Limb (tissue), 2 donors: ENCODE measurements at regions not wholly inside any gene's neighbourhood (a gene's known extent, or its start where the extent isn't known, plus 50 kb on each side); places are given as distances from the start of the nearest gene placed in this dataset.

Experiments used
- DNase-seq, 2 donors: peaks; one replicate each; pipeline ENCODE4 v3.0.0-alpha.2; 2016; ENCODE audit errors: extremely low spot score in 2 of 2

DNA sequence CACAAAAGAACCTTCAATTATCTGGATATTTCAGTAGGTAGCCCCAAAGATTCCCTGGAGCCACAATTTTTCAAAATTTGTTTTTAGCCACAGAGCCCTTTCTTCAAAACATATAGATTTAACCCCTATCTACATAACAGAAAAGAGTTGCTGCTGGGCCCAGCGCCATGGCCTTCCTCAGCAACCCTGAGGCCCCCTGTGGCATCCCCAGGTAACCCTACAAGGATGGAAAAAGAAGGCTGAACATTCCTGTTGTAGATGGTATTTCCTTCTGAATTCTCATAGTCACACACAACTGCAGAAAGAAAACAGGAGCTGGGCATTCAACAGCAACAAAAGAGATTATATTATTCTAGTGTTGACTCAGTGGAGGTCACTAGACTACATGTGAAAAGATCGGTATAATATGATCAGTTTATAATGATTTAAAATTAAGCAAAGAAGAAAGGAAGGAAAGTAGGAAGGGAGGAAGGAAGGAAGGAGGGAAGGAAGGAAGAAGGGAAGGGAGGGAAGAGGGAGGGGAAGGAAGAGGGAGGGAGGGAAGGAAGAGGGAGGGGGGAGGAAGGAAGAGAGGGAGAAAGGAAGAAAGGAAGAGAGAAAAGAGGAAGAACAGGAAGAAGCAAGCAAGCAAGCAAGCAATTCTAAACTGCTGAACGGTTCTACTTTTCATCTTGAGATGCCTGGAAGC lies 342.5 kb upstream of the NR2F2 start:
- DNase-seq: no peak

DNA sequence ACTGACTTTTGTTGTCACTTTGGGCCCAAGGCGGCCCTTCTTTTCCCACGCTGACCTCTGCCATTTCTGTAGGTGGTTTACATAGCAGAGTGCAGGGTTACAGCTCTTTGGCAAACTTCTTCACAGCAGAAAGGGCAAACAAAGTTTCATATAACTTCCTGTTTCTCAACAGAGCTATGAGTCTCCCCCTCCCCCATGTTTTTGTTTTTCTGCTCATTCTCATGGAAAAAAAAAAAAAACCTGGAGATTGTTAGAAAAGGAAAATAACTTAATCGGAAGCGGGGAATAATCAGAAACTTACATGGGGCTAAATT lies 342.0 kb upstream of the NR2F2 start:
- no peak for DNase-seq

DNA sequence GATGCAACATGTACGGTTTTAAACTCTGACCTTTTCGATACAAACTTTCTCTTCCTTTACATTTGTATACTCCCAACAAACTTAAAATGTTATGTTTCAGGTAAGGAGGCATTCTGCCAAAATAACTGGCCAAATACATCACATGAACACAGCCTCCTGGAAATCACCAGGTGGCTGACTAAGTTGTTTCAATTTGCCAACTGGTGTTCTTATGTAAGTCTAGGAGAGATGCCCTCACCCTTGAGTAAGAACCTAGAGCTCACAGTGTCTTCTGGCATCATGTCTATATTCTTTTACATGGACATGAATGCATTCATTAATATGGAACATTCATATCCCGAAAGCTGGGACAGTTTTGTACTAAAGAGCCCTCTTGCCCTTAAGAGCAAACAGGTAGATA lies 341.1 kb upstream of the NR2F2 start:
- DNase-seq: no peak

DNA sequence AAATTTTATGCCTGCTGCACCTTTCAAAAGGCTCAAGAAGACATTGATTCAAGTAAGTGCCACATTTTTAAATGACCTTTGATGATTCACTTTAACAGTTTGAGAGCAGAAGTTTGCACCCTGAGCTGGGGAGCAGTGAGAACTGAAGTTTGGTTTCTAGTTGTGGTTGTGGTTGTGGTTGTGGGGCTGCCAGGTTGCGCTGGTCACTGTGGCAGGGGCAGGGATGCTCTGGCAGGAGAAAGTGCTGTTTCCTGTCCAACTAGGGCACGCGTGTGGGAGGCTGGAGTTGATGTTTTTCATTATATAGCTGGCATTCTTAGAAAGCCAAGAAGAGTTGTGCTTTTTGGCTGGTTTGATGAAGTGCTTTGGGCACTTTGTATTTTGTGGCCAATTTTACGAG lies 339.7 kb upstream of the NR2F2 start:
- DNase-seq: no peak

DNA sequence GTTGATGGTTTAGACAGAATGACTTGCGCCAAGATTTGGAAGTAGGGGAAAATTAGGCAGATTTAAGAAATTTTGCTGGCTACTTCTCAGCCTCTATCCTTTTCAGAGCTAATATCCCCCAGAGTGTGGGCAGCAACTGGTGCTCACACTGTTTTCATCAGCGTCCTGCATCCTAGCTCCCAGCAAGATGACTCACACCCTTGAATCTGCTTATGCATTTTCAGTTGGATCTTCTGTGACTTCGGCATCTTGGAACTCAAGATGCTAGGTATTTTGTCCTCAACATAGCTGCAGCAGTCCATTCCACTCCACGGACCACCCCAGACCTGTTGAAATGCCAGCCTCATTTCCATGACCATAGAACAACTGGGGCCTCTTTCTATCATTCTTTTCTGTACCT lies 336.1 kb upstream of the NR2F2 start:
- no peak for DNase-seq

DNA sequence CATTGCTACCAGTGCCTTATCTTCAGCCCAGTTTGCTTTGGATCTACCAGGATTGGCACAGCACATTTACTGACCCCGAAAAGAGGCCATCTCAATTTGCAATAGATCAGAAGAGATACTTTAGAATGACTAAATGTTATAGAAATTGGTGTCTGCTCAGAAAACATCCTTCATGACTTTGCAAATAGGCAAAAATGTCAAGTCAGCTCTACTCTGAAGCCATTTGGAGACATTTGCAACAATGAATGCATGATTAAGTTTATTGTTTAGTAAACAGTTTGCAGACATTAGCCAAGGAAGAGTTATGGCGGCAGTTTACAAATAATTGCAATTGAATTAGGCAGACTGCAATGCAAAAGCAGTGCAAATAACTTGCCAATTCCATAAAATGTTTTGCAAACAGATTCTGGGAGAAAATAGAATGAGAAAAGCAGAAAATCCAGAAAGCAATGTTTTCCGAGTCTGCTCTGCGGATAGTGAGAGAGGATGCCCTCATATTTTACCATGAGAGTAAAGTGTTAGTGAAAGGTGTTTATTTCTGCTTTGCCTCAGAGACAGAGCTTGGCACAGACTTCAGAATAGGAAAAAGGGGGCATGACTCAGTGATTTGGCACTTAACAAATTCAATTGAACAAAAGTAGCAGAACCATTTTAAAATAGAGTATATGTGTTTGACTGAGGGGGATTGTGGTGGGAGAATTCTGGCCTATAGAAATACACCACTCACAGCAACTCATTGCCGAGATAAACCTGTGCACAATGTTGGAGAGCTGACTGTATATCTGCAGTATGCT lies 334.9 kb upstream of the NR2F2 start:
- no peak for DNase-seq

DNA sequence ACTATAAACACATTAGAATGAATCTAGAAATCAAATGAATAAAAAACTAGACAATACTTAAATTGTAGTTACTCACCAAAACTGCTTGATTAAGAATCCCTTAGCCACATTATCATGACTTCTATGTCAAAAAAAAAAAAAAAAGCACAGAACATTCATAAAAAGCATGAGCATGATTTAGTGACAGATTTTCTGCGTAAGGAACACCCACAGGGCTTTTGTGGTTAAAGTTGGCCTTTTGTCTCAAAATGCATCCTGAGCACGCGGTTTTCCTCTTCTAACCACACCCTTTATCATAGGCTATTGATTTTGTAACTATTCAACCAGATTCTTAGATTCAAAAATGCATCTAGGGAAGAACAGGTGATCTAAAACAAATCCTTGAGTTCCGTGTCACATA lies 334.0 kb upstream of the NR2F2 start:
- no peak for DNase-seq

DNA sequence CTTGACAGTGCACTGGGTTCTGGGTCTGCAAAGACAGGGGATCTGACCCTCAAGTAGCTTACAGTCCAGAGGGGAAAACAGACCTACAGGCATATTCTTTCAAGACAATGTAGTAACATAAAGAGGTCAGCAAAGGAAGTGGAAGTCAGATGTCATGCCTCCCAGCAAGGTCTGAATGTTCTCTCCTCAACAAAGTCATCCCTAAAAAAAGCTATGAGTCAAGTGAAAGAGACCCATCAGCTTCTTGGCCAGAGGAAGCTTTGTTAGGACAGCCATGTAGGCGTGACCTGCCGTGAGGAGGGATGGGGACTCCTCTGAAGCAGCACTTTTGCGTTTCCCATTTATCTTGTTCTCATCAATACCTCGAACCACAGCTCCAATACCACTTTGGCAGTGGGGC lies 331.6 kb upstream of the NR2F2 start:
- DNase-seq: no peak

DNA sequence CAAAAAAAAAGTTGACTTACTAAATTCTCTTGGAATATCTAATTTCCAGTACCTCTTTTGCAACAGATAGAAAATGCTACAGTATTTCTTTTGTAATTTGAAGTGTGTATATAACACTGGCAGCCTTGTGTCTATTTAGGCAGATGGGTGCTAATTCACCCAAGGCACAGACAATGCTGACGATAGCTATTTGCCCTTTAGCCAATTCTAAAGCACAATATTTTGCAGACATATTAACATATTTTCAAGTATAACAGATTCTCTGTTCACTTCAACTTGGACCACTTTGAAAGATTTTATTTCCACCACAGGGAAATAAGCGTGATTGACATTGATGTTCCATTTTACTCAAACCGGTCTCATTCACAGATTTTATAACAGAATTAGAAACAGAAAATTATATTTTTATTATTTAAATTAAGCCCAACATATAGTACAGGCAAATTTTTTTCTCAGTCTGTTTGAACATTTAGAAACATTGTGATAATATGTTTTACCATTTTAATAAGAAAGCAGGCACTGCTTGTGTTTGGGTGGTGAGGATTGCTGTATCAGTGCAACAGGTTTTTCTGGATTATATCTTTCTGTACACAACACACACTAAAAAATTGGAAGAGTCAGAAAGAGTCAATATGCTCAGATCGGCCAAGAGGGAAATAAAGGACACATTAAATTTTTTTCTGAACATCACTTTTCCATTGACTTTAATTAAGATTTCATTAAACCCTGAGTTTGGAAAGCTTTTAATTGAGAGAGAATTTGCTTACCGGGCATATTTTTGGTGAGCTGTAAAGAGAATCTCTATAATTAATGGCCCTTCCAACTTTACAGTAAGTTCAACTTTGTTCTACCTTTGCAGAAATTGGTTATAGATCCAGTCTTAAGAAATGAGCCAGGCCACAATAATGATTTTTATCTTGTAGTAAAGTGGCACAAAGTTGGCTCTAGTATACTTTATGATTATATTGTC lies 327.3 kb upstream of the NR2F2 start:
- no peak for DNase-seq

DNA sequence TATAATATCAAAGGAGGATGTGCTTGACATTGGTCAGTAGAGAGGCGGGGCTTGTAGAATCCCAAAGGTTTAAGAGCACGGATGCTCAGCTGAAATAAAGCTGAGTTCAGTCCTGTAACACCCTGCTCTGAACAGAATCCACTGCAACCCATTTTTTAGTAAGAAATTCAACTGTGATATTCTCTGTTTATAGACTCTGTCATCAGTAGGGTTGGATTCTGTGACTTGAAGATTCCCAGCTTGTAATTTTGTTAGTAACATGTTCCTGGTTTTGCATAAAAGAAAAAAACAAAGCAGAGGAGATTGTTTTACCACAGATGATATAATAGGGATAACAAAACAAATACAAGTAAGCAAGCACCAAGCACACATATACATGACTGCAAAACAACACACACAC lies 324.6 kb upstream of the NR2F2 start:
- DNase-seq: no peak

DNA sequence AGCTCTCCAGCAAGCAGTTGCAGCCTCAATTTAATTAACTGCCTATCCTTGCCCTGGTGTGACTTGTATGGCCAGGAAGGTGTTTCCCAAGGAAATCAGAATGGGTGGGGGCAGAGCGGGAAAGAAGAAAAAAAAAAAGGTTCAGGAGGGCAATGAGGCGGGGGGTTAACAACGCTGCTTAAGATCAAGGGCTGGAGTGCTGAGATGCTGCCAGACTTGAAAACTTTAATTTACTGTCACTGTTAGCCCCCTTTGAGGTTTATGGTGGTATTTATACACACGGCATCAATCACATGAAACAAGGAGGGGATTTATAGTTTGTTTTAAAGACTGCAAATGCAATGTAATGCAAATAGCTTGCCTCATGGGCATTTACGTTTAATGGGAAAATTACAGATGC lies 319.4 kb upstream of the NR2F2 start:
- no peak for DNase-seq

DNA sequence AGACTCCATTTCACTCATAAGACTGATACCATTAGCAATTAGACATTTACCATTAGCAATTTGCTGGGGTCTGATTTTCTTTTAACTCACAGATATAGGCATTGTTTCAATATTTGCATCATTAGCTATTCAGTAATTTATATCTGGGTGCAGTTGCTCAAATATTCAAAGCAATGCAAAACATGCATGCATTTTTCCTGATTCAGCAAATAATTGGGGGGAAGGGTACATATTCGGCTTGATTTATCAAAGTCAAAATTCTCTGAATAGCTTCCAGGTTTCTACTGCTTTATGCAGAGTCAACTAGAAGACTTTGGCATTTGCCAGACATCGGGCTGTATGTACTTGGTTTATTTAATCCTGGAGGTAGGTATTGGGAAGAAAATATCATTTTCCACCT lies 315.6 kb upstream of the NR2F2 start:
- DNase-seq: no peak

DNA sequence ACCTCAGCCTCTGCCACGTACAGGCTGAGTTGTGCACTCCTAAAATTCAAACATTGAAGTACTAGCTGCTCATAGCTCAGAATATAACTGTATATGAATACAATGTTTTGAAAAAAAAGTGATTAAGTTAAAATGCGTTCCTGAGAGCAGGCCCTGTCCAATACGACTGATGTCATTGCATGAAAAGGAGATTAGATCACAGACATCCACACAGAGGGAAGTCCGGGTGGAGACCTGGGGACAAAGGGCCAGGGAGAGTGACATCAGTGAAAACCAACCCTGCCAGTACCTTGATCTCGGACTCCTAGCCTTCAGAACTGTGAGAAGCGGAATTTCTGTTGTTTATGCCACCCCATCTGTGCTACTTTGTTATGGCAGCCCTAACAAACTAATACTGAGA lies 311.4 kb upstream of the NR2F2 start:
- no peak for DNase-seq

DNA sequence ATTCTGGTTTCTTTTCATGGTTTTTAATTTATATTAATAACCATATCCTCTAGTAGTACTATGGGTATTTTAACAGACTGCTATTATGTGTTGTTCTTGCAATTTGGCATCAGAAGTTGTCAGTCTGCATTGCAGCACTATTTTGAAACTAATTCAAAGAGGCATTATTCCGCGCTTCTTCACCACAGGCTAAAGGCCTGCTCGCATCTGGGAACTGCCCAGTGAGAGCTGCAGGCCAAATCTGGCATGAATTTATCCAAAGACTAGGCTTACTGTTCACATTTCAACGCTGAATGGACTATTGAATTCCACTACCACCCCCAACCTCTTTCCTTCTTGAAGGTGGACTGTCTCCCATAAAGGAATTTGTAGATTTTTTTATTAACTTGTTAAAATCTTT lies 310.4 kb upstream of the NR2F2 start:
- no peak for DNase-seq

DNA sequence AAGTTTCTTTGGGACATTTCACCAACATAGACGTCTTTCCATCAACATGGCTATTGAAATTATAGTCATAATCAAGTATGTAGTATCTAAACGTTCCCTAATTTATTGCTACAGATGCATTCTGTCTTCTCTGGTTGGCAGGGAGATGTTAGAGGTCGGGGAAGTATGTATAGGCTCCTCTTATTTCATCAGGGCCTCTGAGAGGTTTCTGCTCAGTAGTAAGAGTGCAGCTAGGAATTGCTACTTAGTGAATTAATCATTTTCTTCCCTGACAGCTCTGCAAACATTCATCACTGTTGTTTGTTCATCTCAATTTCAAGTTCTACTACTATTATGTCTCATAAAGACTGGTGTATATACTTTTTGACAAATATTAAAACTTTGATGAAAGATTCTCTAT lies 309.7 kb upstream of the NR2F2 start:
- no peak for DNase-seq

DNA sequence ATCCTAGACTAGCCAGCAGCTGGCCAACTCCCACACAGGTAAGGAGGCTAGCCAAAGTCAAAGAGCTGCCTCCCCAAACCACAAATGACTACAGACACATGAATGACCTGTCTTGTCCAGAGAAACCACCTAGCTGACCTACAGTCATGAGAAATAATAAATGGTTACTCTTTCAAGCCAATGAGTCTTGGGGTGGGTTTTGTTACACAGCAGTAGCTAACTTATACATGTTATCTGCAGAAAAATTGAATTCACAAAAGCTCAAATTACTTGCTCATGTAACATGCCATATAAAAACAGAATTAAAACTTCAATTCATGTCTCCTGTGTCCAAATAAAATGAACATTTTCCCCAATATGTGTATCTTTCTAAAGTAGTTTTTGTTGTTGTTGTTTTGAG lies 307.4 kb upstream of the NR2F2 start:
- no peak for DNase-seq

DNA sequence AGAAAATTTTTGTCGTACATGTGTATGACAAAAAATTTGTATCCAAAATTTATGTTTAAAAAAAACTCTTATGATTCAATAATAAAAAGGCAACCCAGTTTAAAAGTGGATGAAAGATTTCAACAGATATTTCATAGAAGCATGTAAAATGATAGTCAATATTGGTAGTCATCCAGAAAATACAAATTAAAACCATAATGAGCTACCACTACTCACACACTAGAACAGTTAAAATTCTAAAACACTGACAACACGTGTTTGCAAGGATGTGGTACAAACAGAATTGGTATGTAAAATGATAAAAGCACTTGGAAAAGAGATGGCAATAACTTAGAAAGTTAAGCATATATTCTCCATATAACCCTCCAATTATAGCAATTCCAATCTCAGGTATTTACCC lies 303.0 kb upstream of the NR2F2 start:
- DNase-seq: no peak

DNA sequence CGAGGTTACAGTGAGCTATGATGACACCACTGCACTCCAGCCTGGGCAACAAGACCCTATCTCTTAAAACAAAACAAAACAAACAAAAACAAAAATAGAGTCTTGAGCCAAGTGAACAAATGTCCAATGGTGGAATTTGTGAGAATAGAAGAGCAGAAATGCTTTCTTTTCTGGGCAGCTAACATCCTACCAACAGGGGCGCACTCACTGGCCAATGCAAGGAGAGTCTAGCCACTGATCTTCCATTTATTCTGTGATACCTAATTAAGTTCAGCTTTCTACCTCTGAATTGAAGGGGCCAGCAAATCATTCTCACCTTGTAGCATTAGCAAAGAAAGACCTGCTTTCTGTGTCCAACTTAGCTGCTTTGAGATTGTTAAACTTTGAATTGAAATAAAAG lies 301.9 kb upstream of the NR2F2 start:
- DNase-seq: no peak

DNA sequence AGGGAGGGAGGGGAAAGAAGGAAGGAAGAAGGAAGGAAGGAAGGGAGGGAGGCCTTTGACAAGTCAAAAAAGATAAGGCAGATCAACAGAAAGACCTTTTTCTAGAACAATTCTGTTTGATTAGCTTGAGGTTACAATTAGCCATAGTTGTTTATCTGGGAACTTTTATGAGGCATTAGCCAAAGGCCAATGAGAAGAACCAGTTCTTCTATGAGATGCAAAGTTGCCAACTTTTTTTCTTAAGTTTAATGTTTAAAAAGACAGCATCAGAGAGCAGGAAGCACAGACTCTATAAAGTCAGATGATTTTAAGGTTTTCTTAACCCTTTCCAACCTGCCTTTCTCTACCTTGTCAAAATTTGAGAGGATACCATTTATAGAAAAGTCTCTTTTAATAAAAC lies 301.3 kb upstream of the NR2F2 start:
- DNase-seq: no peak

DNA sequence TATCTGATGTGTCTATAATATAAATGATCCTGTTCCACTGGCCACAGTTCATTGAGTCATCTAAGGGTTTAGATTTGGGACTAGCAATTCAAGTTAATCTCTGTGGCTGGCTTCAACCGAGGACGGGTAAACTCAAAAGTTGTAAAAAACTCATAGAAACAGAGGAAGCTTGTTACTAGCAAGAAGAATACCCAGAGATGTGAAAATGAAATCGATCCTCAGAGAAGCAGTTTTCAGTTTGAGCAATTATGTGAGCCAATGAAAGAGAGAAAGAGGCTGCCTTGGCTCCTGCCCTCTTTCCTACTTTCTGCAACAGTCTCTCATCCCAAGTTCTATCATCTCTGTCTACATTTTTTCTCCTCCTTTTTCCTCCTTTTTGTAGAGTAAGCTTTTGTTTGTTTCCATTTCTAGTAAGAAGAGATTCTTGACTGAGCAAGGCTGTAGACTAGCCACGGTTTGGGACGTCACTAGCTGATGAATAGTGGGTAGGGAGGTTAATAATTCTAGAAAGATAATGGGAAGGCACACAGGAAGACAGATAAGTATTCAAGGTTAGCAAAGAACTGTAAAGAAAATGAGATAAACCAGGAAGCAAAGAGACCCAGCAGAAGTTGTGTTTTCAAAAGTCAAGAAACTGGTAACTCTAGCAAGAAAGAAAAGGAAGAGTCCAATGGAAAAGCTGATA lies 298.9 kb upstream of the NR2F2 start:
- DNase-seq: no peak

DNA sequence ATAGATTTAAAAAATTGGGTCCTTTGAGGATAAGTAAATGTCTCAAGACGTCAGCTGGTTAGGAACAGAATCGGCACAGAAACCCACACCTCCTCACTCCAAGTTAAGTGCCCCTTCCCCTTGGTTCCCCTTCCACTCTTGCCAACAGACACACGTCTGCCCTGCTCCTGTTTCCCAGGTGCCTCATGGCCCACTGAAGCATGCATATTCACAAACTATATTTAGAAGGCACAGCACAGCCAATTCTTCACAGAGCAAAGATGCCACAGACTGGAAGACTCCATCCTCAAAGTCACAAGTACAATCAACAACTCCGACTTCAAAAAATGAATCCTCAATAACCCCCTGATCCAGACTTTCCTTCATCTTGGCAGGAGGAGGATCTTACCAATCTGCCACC lies 295.4 kb upstream of the NR2F2 start:
- no peak for DNase-seq

DNA sequence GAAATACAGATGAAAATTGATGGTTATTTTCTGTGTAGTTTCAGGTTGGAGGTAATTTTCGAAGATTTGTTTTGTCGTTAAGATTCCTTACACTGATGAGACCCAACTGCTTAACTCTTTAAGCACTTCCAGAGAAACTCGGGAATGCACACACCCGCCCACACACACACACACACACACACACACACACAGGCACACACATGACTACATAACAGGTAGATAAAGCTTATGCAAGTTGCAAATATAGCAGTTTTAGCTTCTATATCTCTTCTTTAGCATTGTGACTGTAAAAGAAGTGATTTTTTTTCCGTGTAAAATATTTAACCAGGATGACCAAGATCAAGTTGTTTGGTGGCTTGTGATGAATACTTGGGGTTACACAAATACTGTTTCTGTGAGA lies 294.9 kb upstream of the NR2F2 start:
- no peak for DNase-seq
